Panc1 (cell line): ENCODE measurements at regions not wholly inside any gene's neighbourhood (a gene's known extent, or its start where the extent isn't known, plus 50 kb on each side); places are given as distances from the start of the nearest gene placed in this dataset.

Source experiments
- ATAC-seq: fragments of 200-7000 bp; cut with Tn5 transposase; 2 replicates; pipeline ENCODE4 v1.9.1; 2020; ENCODE audit warnings: mild to moderate bottlenecking, moderate library complexity
- BruUV-seq: library from RNA; stranded (reverse); fragments of 400-500 nt; replicated peaks from 2 replicates; lab custom pipeline; 2021; lab: Mats Ljungman, UMichigan
- CTCF ChIA-PET: fragments of 300-600 bp; sonication (Branson Sonifier 250); formaldehyde crosslinking; loops from one replicate; lab custom pipeline; 2022; ENCODE audit warnings: antibody characterized with exemption; lab: Charles Lee
- POLR2A ChIA-PET: fragments of 300-600 bp; sonication (Branson Sonifier 250); formaldehyde crosslinking; loops from one replicate; lab custom pipeline; 2022; ENCODE audit warnings: antibody characterized with exemption; lab: Charles Lee
- DNase-seq: peaks from one replicate; pipeline ENCODE4 v3.0.0-alpha.2; 2010; ENCODE audit warnings: low read depth, low spot score
- H3K27ac ChIP-seq: 2 replicates; pipeline ENCODE4 v1.5.1; 2011; ENCODE audit warnings: mild to moderate bottlenecking, low read length, inconsistent platforms
- H3K27me3 ChIP-seq: fragments of 200-500 bp; sonication (Bioruptor generic); 2 replicates; pipeline ENCODE4 v1.6.0; 2014; ENCODE audit warnings: low read length, inconsistent platforms; ENCODE audit not compliant: control insufficient read depth, insufficient read depth
- H3K36me3 ChIP-seq: fragments of 200-500 bp; sonication (Bioruptor generic); 2 replicates; pipeline ENCODE4 v1.5.1; 2014; ENCODE audit warnings: inconsistent platforms, mild to moderate bottlenecking, low read length, moderate library complexity; ENCODE audit not compliant: control insufficient read depth, insufficient read depth
- H3K4me1 ChIP-seq: 2 replicates; pipeline ENCODE4 v1.5.1; 2011; ENCODE audit warnings: inconsistent platforms, mild to moderate bottlenecking, low read length, moderate library complexity; ENCODE audit not compliant: control insufficient read depth, insufficient read depth
- H3K4me3 ChIP-seq, 2 experiments: 2 replicates each; pipeline ENCODE4 v1.5.1; 2011 to 2012; ENCODE audit warnings: low read depth in 2 of 2, low read length in 2 of 2, mild to moderate bottlenecking in 2 of 2, inconsistent platforms in 1 of 2, moderate library complexity in 1 of 2
- H3K9me3 ChIP-seq: fragments of 200-500 bp; sonication (Bioruptor generic); 2 replicates; pipeline ENCODE4 v1.5.1; 2014; ENCODE audit warnings: low read depth, mild to moderate bottlenecking, inconsistent platforms, low read length, moderate library complexity; ENCODE audit not compliant: control insufficient read depth, insufficient read depth
- POLR2AphosphoS5 ChIP-seq: IDR thresholded peaks from 2 replicates; pipeline ENCODE4 v1.6.1; 2012; ENCODE audit warnings: mild to moderate bottlenecking, low read depth, low read length, moderate library complexity
- SIN3A ChIP-seq: IDR thresholded peaks from 2 replicates; pipeline ENCODE4 v1.6.1; 2012; ENCODE audit warnings: low read depth, mild to moderate bottlenecking, low read length, moderate library complexity, borderline replicate concordance; ENCODE audit not compliant: insufficient read depth
- TCF7L2 ChIP-seq: IDR thresholded peaks from 2 replicates; pipeline ENCODE4 v1.6.1; 2011; ENCODE audit warnings: mild to moderate bottlenecking, low read depth, low read length, inconsistent platforms
- in situ Hi-C: cut with HindIII; loops from 2 replicates; pipeline ENCODE4 v1.10.0; 2016; ENCODE audit warnings: low sequenced_read_pairs, low pct_unique_long_range_greater_than_20kb
- intact Hi-C: fragments of 100-400 bp; cut with micrococcal nuclease; formaldehyde crosslinking; loops from one replicate; pipeline ENCODE4 v1.10.0; 2022; ENCODE audit not compliant: unreplicated experiment
- TF ChIP-seq, protein P1 (sequence below), 2 experiments: IDR thresholded peaks; 2 replicates each; pipeline ENCODE4 v1.6.1; 2011 to 2012; ENCODE audit warnings: low read depth in 2 of 2, control low read depth in 1 of 2, low read length in 1 of 2, mild to moderate bottlenecking in 1 of 2, moderate library complexity in 1 of 2; ENCODE audit not compliant: insufficient read depth in 1 of 2
- TF ChIP-seq, protein P2 (sequence below): fragments of 450-650 bp; IDR thresholded peaks from 2 replicates; pipeline ENCODE4 v1.5.1; 2017; ENCODE audit warnings: mild to moderate bottlenecking

DNA sequence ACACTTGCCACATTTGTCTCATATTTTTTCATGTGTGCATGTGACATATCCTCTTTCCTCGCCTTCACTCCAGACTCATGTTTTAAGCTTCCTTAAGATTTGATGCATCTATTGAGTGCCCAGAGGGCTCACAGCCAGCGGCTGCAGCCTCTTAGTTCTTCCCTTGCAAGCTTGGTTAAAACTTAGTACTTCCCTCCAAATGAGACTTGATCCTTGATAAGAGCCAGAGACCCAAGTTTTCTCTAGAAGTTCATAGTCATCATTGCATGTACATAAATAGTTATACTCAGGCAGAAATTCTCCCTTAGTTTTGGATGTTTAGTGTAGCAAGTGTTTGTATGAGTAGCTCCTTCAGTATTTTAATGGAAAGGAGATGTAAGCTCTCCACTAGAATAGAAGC, 337.6 kb upstream of the B3GALT2 start:
- BruUV-seq: no TSS peak
- Histone ChIP-seq H3K27ac (no peak overlapping the region), H3K9me3 (no peaks in the 10 kb centered on the region), H3K36me3 (no peaks in the 10 kb centered on the region), H3K4me1 (no peaks in the 10 kb centered on the region), H3K27me3 (no peaks in the 10 kb centered on the region), H3K4me3 (no peak overlapping the region)
- no peak for ATAC-seq
- CTCF ChIA-PET: no interaction called here
- no peak for DNase-seq
- intact Hi-C loops (no loop called here), in situ Hi-C loops (no loop called here)
- POLR2A ChIA-PET: interaction anchor here (0.7 kb wide), 1 partner anchor 19 kb away, joined by 3 read pairs; no protein-coding TSS in a partner anchor
- TF ChIP-seq, protein P1, sequence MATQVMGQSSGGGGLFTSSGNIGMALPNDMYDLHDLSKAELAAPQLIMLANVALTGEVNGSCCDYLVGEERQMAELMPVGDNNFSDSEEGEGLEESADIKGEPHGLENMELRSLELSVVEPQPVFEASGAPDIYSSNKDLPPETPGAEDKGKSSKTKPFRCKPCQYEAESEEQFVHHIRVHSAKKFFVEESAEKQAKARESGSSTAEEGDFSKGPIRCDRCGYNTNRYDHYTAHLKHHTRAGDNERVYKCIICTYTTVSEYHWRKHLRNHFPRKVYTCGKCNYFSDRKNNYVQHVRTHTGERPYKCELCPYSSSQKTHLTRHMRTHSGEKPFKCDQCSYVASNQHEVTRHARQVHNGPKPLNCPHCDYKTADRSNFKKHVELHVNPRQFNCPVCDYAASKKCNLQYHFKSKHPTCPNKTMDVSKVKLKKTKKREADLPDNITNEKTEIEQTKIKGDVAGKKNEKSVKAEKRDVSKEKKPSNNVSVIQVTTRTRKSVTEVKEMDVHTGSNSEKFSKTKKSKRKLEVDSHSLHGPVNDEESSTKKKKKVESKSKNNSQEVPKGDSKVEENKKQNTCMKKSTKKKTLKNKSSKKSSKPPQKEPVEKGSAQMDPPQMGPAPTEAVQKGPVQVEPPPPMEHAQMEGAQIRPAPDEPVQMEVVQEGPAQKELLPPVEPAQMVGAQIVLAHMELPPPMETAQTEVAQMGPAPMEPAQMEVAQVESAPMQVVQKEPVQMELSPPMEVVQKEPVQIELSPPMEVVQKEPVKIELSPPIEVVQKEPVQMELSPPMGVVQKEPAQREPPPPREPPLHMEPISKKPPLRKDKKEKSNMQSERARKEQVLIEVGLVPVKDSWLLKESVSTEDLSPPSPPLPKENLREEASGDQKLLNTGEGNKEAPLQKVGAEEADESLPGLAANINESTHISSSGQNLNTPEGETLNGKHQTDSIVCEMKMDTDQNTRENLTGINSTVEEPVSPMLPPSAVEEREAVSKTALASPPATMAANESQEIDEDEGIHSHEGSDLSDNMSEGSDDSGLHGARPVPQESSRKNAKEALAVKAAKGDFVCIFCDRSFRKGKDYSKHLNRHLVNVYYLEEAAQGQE (IDR thresholded peaks at IDR 0.05; ENCODE audit: insufficient read depth in 1 of 2, low read depth in 2 of 2, low read length in 1 of 2): no peak
- TF ChIP-seq TCF7L2 (no peak), POLR2AphosphoS5 (no peak), SIN3A (no peak)
- TF ChIP-seq, protein P2, sequence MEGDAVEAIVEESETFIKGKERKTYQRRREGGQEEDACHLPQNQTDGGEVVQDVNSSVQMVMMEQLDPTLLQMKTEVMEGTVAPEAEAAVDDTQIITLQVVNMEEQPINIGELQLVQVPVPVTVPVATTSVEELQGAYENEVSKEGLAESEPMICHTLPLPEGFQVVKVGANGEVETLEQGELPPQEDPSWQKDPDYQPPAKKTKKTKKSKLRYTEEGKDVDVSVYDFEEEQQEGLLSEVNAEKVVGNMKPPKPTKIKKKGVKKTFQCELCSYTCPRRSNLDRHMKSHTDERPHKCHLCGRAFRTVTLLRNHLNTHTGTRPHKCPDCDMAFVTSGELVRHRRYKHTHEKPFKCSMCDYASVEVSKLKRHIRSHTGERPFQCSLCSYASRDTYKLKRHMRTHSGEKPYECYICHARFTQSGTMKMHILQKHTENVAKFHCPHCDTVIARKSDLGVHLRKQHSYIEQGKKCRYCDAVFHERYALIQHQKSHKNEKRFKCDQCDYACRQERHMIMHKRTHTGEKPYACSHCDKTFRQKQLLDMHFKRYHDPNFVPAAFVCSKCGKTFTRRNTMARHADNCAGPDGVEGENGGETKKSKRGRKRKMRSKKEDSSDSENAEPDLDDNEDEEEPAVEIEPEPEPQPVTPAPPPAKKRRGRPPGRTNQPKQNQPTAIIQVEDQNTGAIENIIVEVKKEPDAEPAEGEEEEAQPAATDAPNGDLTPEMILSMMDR: no peak

DNA sequence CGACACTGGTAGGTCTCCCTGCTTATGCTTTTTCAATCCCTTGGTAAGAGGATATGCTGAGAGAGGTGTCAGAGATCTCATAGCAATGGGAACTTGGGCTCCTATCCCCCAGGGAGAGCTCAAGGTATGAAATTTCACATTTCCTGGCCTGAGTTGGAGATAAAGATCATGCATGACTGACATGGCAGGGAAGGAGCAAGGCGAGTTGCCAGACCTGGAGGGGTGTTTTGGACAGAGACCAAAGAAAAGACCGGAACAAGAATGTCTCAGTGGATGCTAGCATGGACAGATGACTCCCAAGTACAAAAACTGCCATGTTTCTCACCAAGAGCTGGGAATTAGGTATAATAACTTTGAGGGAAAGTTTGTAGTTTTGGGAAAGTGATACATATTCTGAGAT, 334.1 kb upstream of the B3GALT2 start:
- Histone ChIP-seq H3K9me3 (no peaks in the 10 kb centered on the region), H3K4me1 (no peaks in the 10 kb centered on the region), H3K27ac (no peak overlapping the region), H3K36me3 (no peaks in the 10 kb centered on the region), H3K27me3 (no peaks in the 10 kb centered on the region), H3K4me3 (no peak overlapping the region)
- ChIA-PET POLR2A (no interaction called here), CTCF (no interaction called here)
- DNase-seq: no peak
- no peak for TF ChIP-seq TCF7L2
- TF ChIP-seq, protein P2: no peak
- no peak for TF ChIP-seq SIN3A
- TF ChIP-seq POLR2AphosphoS5: no peak
- TF ChIP-seq, protein P1 (IDR thresholded peaks at IDR 0.05; ENCODE audit: insufficient read depth in 1 of 2, low read depth in 2 of 2, low read length in 1 of 2): no peak
- BruUV-seq: no TSS peak
- in situ Hi-C loops (no loop called here), intact Hi-C loops (no loop called here)
- ATAC-seq: no peak
